ENCODE measurements at regions not wholly inside any gene's neighbourhood (a gene's known extent, or its start where the extent isn't known, plus 50 kb on each side); places are given as distances from the start of the nearest gene placed in this dataset.
A peak's percentile ranks its signal among the peaks of the same experiment; 100 is the strongest.

- no peak for TF ChIP-seq CTCF (IDR thresholded peaks at IDR 0.05)
- no peak for ATAC-seq
- DNase-seq = no peak
- intact Hi-C loops (cut with DNase I, micrococcal nuclease) = no loop called here
- Histone ChIP-seq H3K9me3 (no peaks in the 10 kb centered on the region), H3K4me3 (no peak overlapping the region), H3K36me3 (ENCODE audit: low read depth) (no peaks in the 10 kb centered on the region), H3K4me1 (ENCODE audit: low read depth) (no peaks in the 10 kb centered on the region)
Measured at GRCh38 chr7:118079369-118079768, 104.6 kb upstream of the LSM8 start.

DNA sequence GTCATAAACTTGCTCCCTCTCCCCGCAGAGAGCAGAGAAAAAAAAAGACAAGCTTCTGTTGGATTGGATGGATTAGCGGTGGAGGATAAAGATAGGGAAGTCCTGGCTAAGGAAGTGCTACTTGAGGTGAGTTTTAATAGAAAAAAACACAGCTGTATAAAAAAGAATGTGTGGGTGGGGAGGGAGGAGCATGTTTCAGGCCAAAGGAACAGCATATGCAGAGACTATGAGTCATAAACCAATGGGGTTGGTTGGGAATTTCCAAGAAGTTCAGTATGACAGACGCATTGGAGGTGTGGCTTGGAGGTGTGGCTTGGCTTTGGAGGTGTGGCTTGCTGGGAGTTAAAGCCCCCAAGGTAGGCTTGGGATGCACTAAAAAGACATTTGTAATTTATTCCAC lies 103.0 kb upstream of the LSM8 start:
- ATAC-seq = peak; percentile 98
- Histone ChIP-seq H3K9me3 (no peaks in the 10 kb centered on the region), H3K4me1 (ENCODE audit: low read depth) (no peaks in the 10 kb centered on the region), H3K4me3 (no peak overlapping the region), H3K36me3 (ENCODE audit: low read depth) (no peaks in the 10 kb centered on the region)
- intact Hi-C loops (cut with DNase I, micrococcal nuclease) = no loop called here
- TF ChIP-seq CTCF (IDR thresholded peaks at IDR 0.05) = no peak
- peak in 2 of 3 donors; percentile 35 to 40 for DNase-seq

GRCh38 chr7:118082506-118082905 lies 101.5 kb upstream of the LSM8 start:
- Histone ChIP-seq H3K36me3 (ENCODE audit: low read depth) (no peaks in the 10 kb centered on the region), H3K9me3 (no peaks in the 10 kb centered on the region), H3K4me3 (no peak overlapping the region), H3K4me1 (ENCODE audit: low read depth) (no peaks in the 10 kb centered on the region)
- no peak for ATAC-seq
- no peak for DNase-seq
- intact Hi-C loops (cut with DNase I, micrococcal nuclease) = no loop called here
- TF ChIP-seq CTCF (IDR thresholded peaks at IDR 0.05) = no peak

GRCh38 chr7:118085000-118085399 lies 99.0 kb upstream of the LSM8 start:
- Histone ChIP-seq H3K4me3 (no peak overlapping the region), H3K4me1 (ENCODE audit: low read depth) (no peaks in the 10 kb centered on the region), H3K9me3 (no peaks in the 10 kb centered on the region), H3K36me3 (ENCODE audit: low read depth) (no peaks in the 10 kb centered on the region)
- no peak for ATAC-seq
- no peak for DNase-seq
- intact Hi-C loops (cut with DNase I, micrococcal nuclease) = no loop called here
- no peak for TF ChIP-seq CTCF (IDR thresholded peaks at IDR 0.05)

DNA sequence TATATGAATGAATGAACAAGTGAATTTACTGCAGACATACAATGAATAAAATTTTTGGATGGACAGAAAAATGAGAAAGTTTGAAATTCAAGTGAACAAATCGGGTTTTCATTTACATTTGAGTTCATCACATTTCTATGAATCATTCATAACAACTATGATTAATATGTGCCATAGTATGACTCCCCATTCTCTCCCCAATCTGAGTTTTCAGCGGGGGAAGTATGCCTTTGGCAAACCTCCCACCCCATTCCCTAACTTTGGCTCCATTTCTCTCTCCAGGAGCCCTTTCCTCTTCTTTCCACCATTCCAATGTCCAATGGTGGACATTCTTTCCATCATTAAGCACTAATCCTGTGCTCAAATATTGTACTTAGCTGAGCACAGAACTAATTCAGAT lies 96.8 kb upstream of the LSM8 start:
- no peak overlapping the region for H3K4me3 ChIP-seq
- intact Hi-C loops (cut with DNase I, micrococcal nuclease) = no loop called here
- TF ChIP-seq CTCF (IDR thresholded peaks at IDR 0.05) = no peak
- no peaks in the 10 kb centered on the region for H3K4me1 ChIP-seq (ENCODE audit: low read depth)
- DNase-seq (no peak), ATAC-seq (no peak)
- H3K36me3 ChIP-seq (ENCODE audit: low read depth) = no peaks in the 10 kb centered on the region
- no peaks in the 10 kb centered on the region for H3K9me3 ChIP-seq

GRCh38 chr7:118094044-118094443 lies 89.9 kb upstream of the LSM8 start:
- no peak overlapping the region for H3K4me3 ChIP-seq
- no peaks in the 10 kb centered on the region for H3K36me3 ChIP-seq (ENCODE audit: low read depth)
- intact Hi-C loops (cut with DNase I, micrococcal nuclease) = no loop called here
- H3K9me3 ChIP-seq = no peaks in the 10 kb centered on the region
- no peak for TF ChIP-seq CTCF (IDR thresholded peaks at IDR 0.05)
- peak; percentile 65 for ATAC-seq
- DNase-seq = no peak
- no peaks in the 10 kb centered on the region for H3K4me1 ChIP-seq (ENCODE audit: low read depth)
